HG03457 (cell line): ENCODE measurements at regions not wholly inside any gene's neighbourhood (a gene's known extent, or its start where the extent isn't known, plus 50 kb on each side); places are given as distances from the start of the nearest gene placed in this dataset.

Experiments used
- ATAC-seq: cut with Tn5 transposase; IDR thresholded peaks from one replicate; pipeline ENCODE4 v1.9.1; 2021; ENCODE audit warnings: moderate number of reproducible peaks; ENCODE audit not compliant: unreplicated experiment

DNA sequence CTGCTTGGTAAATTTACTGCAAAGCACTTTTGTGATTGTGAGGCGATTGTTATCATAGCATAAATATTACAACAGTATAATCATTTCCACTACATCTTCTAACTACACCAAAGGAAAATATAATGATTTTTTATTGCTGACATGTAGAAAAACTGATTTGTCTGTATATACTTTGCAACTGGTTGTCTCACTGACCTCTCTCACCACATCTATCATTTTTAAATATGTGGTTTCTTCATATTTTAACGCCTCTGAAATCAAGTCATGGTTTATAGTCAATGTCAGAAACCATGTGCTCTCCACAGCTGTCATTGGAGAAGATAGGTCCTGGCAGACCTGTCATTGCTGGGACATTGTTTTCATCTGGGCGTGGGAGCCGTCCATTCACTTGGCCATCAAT lies 315.4 kb upstream of the KLF6 start:
- ATAC-seq: no peak

DNA sequence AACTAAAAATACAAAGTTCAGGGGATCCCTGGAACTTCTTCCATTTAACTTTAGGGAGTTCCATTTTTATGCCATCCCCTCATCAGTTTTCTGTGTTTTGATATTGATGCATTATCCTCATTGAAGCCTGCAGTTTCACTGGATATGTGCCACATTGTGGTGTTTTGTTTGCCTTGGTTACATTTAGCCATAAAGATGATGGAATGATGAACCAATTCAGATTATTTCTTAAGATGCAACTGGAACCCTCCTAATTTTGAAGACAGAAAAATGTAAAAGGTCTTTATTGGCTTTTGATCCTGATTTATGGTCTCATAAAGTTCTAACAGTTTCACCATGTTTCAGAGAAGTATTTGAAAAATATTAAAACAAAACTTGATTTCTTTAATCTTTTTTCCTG lies 314.2 kb upstream of the KLF6 start:
- ATAC-seq: no peak

DNA sequence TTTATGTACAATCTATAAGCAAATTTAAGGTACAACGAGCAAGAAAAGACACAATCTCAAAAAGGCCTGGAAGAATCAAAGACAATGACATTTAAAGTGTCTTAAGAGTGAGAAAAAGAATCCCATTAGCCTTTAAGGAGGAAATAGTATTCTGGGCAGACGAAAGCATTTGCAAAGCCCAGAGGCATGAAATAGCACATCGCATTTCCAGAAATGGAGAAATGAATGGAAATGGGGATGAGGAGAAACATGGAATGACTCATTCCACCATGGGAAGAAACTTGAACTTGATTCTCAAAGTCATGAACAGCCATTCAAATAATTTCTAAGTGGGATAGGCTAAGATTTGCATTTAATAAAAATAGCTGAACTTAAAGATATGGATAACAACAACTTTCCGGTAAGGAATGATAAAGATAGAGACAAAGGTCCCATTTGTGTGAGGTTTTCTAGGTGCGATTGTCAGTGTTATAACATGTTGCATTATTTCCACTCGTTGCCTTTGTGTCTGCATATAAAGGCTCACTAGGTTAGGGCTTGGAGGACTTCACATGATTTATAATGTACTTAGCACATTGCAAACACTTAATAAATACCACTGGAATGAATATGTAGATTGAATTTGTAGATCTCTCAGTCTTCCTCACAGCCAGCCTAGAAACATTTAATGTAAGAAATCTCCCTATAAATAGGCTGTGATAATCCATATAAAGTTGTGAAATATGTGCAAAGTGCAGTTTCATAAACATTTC lies 310.3 kb upstream of the KLF6 start:
- no peak for ATAC-seq

DNA sequence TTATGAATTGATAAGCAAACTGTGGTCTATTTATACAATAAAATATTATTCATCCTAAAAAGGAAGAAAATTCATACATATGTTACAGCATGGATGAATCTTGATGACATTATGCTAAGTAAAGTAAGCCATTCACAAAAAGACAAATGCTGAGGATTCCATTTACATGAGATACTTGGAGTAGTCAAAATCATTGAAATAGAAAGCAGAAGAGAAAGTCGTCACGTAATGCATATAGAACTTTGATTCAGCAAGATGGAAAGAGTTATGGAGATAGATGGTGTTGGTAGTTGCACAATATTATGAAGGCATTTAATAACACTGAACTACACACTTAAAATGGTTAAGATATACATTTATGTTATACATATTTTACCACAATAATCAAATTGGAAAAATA lies 309.7 kb upstream of the KLF6 start:
- no peak for ATAC-seq

DNA sequence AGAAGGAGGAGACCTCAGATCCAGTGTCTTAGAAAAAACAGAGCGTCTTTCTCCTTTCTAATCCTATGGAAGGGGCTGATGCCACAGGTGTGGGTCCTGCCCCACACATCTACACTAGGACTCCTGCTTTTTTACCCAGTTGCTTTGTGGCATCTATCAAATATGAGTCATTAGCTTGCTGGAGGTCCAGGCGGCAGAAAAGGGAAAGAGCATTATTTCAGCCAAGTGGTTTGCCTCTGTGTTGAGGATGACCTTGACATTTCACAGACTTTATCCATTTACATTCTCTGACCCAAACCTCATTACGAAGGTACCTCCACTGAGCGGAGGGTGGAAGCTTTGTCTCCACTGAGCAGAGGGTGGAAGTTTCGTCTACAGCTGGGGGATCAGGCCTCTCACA lies 308.4 kb upstream of the KLF6 start:
- no peak for ATAC-seq

DNA sequence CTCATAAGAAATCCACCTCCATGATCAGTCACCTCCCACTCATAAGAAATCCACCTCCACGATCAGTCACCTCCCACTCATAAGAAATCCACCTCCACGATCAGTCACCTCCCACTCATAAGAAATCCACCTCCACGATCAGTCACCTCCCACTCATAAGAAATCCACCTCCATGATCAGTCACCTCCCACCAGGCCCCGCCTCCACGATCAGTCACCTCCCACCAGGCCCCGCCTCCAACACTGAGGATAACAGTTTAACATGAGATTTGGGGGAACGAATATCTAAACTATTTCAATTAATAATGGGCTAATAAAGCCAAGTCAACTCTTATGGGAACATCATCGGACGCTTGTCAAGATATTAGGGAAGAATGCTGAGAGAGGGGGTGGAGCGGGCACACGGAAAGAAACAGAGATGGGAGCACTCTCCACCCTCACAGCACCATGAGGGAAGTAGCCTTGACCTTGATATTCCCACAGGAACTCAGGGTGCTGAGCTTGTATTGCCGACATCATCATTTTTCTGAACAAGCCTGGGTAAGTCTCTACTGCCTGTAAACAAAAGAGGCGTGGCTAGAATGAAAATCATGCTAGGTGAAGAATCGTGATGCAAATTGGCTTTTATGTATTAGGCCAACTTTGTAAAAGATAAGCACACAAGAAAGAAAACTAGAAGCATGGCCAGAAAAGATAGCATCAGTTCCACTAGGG lies 303.5 kb upstream of the KLF6 start:
- no peak for ATAC-seq

DNA sequence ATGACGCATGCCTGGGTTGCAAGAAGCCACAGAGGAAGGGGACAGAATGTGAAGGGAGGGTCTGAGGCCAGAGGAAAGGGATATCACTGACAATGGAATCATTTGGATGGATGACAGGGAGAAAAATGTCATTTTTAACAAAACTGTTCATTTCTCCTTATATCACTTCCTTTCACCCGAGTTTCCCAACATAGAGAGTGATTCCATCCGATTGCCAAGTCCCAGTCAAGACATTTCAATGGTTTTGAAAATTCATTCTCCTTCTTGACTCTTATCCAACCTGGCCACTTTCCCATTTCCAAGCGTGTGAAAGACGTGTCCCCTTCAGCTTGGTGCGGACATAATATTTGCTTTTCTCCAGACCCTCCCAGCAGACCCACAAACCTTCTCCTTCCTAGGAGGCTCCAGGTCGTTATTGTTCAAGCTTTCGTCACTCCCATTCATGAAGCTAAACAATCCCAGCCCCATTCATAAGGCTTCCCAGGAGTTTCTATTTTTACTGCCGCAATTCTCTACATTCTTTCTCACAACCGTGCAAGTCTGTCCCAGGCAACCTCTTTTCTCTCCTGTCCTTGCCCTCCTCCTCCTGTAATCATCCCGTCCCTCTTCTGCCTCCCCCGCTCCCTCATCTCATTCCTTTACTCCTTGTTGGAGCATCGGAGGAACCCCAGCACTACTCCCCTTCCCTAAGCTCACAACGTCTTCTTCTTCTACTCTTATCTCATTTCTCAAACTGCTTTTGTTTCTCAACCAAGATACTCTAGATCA lies 301.3 kb upstream of the KLF6 start:
- no peak for ATAC-seq

DNA sequence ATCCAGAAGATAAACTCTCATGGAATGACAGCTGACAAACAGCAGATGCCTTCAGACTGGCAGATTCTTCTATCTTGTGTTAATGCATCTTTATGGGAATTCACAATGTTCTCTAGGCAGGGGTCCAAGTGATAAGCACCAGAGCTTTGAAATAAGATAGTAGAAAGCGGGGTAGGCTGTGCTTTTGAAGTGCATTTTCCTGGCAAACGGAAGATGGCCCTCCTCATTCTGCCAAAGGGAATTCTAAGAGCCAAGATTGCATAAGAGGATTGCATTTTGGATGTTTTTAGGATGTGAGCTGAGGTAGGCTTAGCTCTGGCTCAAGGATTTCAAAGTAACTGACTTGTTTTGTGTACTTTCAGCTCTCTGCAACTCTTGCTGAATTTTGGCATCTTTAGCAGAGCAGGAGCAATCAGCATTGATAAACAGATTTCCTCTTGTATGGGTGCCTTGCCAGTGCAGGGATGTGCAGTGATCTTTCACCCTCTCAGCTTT lies 298.5 kb upstream of the KLF6 start:
- no peak for ATAC-seq

DNA sequence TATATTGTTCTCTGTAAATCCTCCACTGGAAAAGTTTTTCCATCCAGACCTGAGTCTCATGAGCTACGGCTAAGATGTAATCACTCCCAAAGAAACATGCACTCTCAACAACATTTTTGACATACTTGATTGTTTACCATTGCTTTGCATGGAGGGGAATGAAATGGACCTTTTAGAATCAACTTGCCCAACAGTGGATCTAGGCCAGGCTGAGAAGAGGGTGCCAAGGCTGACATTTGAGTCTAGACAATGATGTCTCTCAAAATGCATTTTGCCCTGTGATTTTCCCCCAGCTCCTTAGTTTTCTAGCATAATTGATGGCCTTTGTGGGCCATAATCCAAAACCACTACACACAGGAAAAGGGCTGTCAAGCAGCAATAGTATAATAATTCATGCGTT lies 297.9 kb upstream of the KLF6 start:
- no peak for ATAC-seq

DNA sequence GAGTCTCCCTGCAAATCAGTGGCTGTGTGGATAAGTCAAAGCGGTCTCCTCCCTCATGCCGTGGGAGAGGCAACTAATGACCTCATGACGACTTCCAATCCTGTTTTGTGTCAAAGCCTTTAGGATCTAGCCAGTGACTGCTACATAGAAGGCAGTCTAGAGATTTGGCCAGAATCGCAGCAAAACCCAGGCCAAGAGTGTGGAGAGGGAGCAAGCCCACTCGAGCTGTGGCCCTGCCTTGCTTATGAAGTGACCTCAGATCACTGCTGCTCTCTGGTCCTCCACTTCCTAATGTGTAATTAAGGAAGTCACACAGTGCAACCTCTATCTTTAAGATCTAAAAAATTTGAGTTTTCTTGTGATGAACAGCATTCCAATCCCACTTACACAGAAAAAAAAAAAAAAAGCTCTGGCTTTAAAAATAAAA lies 296.7 kb upstream of the KLF6 start:
- ATAC-seq: no peak

DNA sequence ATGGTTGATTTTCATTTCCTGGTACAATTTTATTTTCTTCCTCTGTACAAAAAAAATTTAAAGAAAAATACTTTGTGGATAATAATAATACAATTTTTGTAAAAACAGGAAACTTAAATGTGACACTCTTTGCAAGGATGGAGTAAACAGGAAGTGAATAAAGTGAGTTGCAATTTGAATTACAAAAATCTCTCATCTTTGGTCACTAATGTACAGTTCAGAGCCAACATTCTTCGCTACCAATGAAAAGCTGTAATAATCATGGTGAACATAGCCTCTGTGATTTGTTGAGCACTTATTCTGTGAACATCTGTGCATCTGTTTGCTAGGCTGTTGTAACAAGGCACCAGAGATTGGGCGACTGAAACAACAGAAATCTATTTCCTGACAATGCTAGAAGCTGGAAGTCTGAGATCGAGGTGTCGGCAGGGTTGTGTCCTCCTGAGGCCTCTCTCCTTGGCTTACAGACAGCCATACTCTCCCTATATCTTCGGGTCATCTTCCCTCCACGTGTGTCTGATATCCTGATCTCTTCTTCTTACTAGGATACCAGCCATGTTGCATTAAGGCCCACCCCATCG lies 295.3 kb upstream of the KLF6 start:
- ATAC-seq: no peak

DNA sequence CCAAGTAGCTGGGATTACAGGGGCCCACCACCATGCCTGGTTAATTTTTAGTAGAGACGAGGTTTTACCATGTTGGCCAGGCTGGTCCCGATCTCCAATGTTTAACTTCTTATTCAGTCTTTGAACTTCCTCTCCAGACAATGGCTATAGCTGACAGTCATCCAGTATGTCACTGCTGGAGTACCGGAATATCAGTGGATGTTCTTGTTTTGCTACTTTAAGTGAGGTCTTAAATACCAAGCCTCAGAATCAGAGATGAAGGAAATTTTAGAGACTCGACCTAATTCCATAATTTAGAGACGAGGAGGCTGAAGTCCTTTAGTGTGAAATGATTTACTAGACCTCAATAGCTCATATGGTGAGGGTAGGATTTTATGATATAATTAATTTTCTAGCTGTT lies 294.8 kb upstream of the KLF6 start:
- no peak for ATAC-seq

DNA sequence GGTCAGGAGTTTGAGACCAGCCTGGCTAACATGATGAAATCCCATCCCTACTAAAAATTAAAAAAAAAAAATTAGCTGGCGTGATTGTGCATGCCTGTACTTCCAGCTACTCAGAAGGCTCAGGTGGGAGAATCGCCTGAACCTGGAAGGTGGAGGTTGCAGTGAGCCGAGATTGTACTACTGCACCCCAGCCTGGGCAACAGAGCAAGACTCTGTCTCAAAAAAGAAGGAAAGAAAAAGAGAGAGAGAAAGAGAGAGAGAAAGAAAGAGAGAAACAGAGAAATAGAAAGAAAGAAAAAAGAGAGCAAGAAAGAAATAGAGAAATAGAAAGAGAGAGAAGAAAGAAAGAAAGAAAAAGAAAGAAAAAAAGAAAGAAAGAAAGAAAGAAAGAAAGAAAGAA lies 292.8 kb upstream of the KLF6 start:
- ATAC-seq: no peak

DNA sequence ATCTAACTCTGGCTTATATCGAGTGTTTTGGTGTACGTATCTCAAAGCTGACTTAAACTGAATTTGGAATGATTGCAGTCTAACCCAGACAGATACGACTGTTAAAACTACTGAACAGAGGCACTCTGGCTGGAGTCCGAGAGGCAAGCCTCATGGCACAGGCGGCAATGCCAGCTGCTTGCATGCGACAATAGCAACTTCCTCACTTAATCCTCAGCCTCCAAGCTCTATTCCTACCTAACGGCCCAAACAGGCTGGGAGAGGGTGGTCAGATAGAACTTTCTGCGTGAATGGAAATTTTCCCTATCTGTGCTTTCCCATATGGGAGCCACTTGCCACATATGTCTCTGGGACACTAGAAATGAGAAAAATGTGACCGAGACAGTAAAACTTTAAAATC lies 292.0 kb upstream of the KLF6 start:
- ATAC-seq: no peak

DNA sequence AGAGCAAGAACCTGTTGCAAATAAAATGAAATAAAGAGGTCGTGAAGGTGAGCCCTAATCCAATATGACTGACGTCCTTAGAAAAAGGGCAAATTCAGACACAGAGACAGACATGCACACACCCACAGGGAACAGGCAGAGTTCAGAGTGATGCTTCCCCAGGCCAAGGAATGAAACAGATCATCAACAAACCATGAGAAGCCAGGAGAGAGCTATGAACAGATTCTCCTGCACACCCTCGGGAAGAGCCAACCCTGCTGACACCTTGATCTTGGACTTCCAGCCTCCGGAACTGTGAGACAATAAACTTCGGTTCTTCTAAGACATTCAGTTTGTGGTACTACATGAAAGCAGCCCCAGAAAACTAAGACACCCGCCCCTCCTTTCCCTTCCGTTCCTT lies 290.4 kb upstream of the KLF6 start:
- no peak for ATAC-seq

DNA sequence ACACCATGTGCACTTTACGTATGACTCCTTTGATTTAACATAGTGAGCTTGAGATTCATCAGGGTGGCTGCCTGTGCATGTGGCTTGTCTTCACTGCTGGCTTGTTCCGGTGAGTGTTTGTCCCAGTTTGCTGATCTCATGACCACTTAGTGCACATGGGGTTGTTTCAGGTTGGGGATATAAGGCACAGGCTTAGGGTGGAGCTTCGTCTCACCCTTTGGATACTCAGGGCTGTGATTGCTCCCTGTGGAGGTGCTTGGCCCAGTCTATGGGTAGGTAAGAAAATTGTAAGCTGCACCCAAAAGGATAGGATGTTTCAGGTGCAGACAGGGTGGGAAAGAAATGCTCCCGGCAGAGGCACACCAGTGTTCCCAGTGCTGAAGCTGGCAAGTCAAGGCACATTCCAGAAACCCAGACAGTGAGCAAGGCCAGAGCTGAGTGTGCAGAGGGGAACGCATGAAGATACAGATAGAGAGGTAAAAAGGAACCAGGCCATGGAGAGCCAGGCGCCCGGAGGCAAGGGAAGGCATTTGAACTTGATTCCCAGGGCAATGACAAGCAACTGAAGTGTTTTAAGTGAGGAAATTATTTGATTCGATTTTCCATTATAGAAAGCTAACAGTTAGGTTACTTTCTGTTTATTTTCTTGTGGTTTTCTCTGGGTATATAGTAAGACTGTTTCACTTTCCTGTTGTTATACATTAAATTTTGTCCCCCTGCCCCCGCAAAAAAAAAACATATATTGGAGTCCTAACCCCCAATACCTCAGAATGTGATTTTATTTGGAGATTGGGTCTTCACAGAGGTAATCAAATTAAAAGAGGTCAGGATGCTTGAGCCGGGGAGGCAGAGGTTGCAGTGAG lies 289.8 kb upstream of the KLF6 start:
- ATAC-seq: no peak

DNA sequence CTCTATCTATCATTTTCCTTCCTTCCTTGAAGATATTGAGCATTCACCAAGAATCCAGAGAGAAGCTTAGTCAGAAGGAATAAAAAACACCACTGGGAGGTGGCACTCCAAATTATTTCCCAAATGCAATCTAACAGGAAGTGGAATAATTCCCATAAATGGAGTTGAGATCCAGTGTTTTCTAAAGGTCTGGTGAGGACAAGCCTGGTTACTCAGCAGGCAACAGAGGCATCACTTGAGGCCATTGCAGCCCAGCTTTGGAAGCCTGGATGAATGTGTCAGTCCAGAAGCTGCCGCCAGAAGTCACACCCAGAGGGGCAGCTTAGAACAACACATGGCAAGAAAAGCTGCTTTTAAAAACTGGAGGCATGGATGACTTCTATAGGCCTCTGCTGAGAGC lies 288.9 kb upstream of the KLF6 start:
- ATAC-seq: no peak

DNA sequence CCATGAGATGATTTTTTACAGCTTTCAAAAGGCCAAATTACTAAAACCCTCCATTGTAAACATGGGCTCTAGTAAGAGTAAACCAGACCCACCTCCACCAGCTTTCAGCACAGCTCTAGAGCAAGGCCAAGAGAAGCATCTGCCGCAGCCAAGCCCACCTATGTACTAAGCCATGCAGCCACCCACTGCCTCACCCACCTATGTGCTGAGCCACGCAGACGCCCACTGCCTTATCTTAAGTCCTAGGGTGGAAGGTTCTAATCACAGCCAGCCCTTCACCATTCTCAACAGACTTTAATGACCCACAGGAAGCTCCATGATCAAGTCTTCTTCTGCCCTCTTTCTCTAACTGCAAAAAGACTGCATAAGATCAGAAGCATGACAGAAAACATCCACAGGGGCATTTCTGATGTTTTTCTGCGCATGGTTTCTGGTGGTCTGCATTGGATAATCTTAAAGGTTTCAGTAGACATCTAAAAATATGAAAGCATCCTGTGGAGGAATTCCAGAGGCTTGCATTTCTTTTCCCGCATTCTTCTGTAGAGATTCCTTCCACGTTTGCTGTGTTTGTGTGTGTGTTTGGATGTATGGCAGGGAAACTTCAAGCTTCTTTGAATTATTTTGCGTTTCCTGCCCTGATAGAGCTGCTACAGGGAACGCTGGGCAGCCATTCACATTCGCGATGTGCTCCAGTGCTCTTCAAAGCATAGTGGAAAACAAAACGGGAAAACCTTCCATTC lies 286.1 kb upstream of the KLF6 start:
- ATAC-seq: no peak

DNA sequence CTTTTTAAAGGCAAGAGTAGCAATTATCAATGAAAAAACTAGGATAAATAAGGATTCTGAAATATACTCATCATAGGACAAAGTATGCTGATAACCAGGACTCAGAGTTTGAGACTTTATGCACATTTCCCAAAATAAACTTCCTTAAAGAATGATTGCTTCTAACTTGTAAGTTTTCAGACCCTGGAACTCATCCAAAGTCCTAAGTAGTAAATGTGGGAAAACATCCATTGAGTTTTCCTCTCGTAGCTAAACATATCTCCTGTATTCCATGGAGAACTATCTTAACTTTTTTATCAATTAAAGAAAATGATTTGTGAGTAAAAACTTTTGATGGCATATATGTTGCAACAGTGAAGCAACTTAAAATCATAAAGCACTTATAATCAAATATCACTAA lies 285.2 kb upstream of the KLF6 start:
- ATAC-seq: no peak

DNA sequence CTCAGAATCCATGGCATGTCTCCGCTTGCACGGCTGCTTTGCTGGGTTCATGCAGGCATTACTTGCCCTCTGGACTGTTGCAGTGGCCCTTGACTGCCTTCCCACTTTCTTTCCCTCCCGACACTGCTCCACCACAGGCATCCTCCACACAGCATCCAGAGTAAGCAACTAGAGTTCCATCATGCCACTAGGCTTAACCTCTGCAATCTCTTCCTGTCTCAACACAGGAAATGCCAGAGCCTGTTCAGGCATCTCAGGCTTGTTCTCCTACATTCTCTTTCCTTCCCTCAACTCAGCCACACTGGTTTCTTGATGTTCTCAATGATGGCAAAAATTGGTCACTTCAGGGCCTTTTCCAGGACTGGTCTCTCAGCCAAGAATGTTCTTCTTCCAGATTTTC lies 284.5 kb upstream of the KLF6 start:
- no peak for ATAC-seq
